Gastroesophageal sphincter (tissue), 4 donors: ENCODE measurements at regions not wholly inside any gene's neighbourhood (a gene's known extent, or its start where the extent isn't known, plus 50 kb on each side); places are given as distances from the start of the nearest gene placed in this dataset.

ENCODE experiments used
- ATAC-seq: fragments of 150-250 bp; one replicate; pipeline ENCODE4 v1.9.1; 2016; ENCODE audit warnings: mild to moderate bottlenecking, moderate library complexity
- H3K27ac ChIP-seq, 4 donors: fragments of 200-600 bp; sonication (generic) in 3 of 4; 1 replicate in 3 of 4; 2 replicates in 1 of 4; pipeline ENCODE4 v1.5.1; 2016 to 2019
- H3K27me3 ChIP-seq: fragments of 200-600 bp; sonication (generic); one replicate; pipeline ENCODE4 v1.5.1; 2019
- H3K36me3 ChIP-seq, 2 donors: fragments of 200-600 bp; sonication (generic); one replicate each; pipeline ENCODE4 v1.5.1; 2019; ENCODE audit warnings: control low read depth in 1 of 2
- H3K4me1 ChIP-seq, 3 donors: fragments of 200-600 bp; sonication (generic); 1 replicate in 2 of 3; 2 replicates in 1 of 3; pipeline ENCODE4 v1.5.1; 2016 to 2019; ENCODE audit warnings: control low read depth in 2 of 3
- H3K4me3 ChIP-seq, 2 donors: fragments of 200-600 bp; sonication (generic); one replicate each; pipeline ENCODE4 v1.5.1; 2019; ENCODE audit warnings: mild to moderate bottlenecking in 1 of 2, moderate library complexity in 1 of 2
- H3K9me3 ChIP-seq, 3 donors: fragments of 200-600 bp; sonication (generic); one replicate each; pipeline ENCODE4 v1.5.1; 2017 to 2019; ENCODE audit warnings: control low read depth in 2 of 3
- CTCF ChIP-seq, 4 experiments: fragments of 200-600 bp in 2 of 4; fragments of 450-650 bp in 2 of 4; sonication (generic) in 1 of 4; IDR thresholded peaks; one replicate each; pipeline ENCODE4 v1.5.1; 2017 to 2019; ENCODE audit warnings: antibody characterized with exemption in 4 of 4, mild to moderate bottlenecking in 2 of 4, moderate library complexity in 2 of 4
- EP300 ChIP-seq: sonication (generic); formaldehyde crosslinking; IDR thresholded peaks from one replicate; pipeline ENCODE4 v1.6.1; 2017; ENCODE audit warnings: antibody characterized with exemption, mild to moderate bottlenecking
- POLR2A ChIP-seq, 2 donors: fragments of 450-650 bp; IDR thresholded peaks; one replicate each; pipeline ENCODE4 v1.6.1; 2017; ENCODE audit warnings: antibody characterized with exemption in 2 of 2, mild to moderate bottlenecking in 2 of 2, moderate library complexity in 1 of 2
- POLR2AphosphoS5 ChIP-seq: sonication (generic); formaldehyde crosslinking; IDR thresholded peaks from one replicate; pipeline ENCODE4 v1.6.1; 2017; ENCODE audit warnings: antibody characterized with exemption
- WGBS, 2 donors: methylation state at CpG; one replicate each; pipeline ENCODE4 v1.1.5; 2018; ENCODE audit warnings: low coverage in 1 of 2; 5-methylcytosine and 5-hydroxymethylcytosine counted together

- 75 to 87% methylated on average over 2 to 3 of the region's 3 CpGs for WGBS, 2 donors
- no peak overlapping the region for H3K27ac ChIP-seq
- H3K4me1 ChIP-seq: peaks cover 0 to 32% (median 4%) of the 10 kb centered on the region in 3 donors
- ATAC-seq: no peak
- H3K36me3 ChIP-seq: no peaks in the 10 kb centered on the region
- H3K9me3 ChIP-seq: no peaks in the 10 kb centered on the region
- no peaks in the 10 kb centered on the region for H3K27me3 ChIP-seq
- TF ChIP-seq CTCF (IDR thresholded peaks at IDR 0.05) (no peak), EP300 (no peak), POLR2AphosphoS5 (no peak)
- H3K4me3 ChIP-seq: no peak overlapping the region
These were observed 89.7 kb upstream of the ETV6 start for GRCh38 chr12:11559626-11560340.

- no peak for ATAC-seq
- Histone ChIP-seq H3K27me3 (no peaks in the 10 kb centered on the region), H3K4me1 (peaks cover 0 to 16% (median 0%) of the 10 kb centered on the region in 3 donors), H3K36me3 (no peaks in the 10 kb centered on the region), H3K9me3 (no peaks in the 10 kb centered on the region), H3K4me3 (no peak overlapping the region), H3K27ac (peak overlapping the region in 1 of 4 donors; percentile 39)
- TF ChIP-seq CTCF (IDR thresholded peaks at IDR 0.05) (no peak), POLR2AphosphoS5 (no peak), POLR2A (IDR thresholded peaks at IDR 0.05) (no peak), EP300 (no peak)
These were observed 88.1 kb upstream of the ETV6 start for GRCh38 chr12:11561411-11561810.

GRCh38 chr12:11563785-11564739 is 85.4 kb upstream of the ETV6 start:
- Histone ChIP-seq H3K4me3 (no peak overlapping the region), H3K36me3 (no peaks in the 10 kb centered on the region), H3K4me1 (peaks cover 0 to 9% (median 0%) of the 10 kb centered on the region in 3 donors), H3K9me3 (no peaks in the 10 kb centered on the region), H3K27me3 (no peaks in the 10 kb centered on the region), H3K27ac (no peak overlapping the region)
- no peak for ATAC-seq
- no peak for TF ChIP-seq EP300
- no peak for TF ChIP-seq POLR2AphosphoS5
- no peak for TF ChIP-seq POLR2A (IDR thresholded peaks at IDR 0.05)
- no peak for TF ChIP-seq CTCF (IDR thresholded peaks at IDR 0.05)
- WGBS, 2 donors: 81 to 89% methylated on average over 5 to 7 of the region's 10 CpGs

GRCh38 chr12:11564984-11565651 is 84.4 kb upstream of the ETV6 start:
- no peak for ATAC-seq
- TF ChIP-seq EP300 (no peak), POLR2AphosphoS5 (no peak), CTCF (IDR thresholded peaks at IDR 0.05) (no peak), POLR2A (IDR thresholded peaks at IDR 0.05) (no peak)
- Histone ChIP-seq H3K36me3 (no peaks in the 10 kb centered on the region), H3K4me3 (no peak overlapping the region), H3K27ac (no peak overlapping the region), H3K9me3 (no peaks in the 10 kb centered on the region), H3K27me3 (no peaks in the 10 kb centered on the region), H3K4me1 (peaks cover 0 to 9% (median 0%) of the 10 kb centered on the region in 3 donors)
- 72 to 90% methylated on average over 6 to 7 of the region's 7 CpGs for WGBS, 2 donors
